K562 (cell line): ENCODE measurements at regions not wholly inside any gene's neighbourhood (a gene's known extent, or its start where the extent isn't known, plus 50 kb on each side); places are given as distances from the start of the nearest gene placed in this dataset.
A peak's percentile ranks its signal among the peaks of the same experiment; 100 is the strongest.

Experiments used
- ATAC-seq: fragments of 200-7000 bp; cut with Tn5 transposase; 3 replicates; pipeline ENCODE4 v1.9.1; 2020; ENCODE audit warnings: moderate library complexity
- BruUV-seq: library from RNA; stranded (reverse); fragments of 400-500 nt; replicated peaks from 2 replicates; lab custom pipeline; 2021; lab: Mats Ljungman, UMichigan
- CTCF ChIA-PET: fragments of 300-600 bp; formaldehyde crosslinking; extraction: SDS; loops from one replicate; lab custom pipeline; 2021; ENCODE audit warnings: low intra/inter-chr PET ratio; lab: Yijun Ruan, JAX
- POLR2A ChIA-PET: fragments of 300-600, 350-650 bp; sonication (Branson Sonifier 250); formaldehyde crosslinking; extraction: SDS; loops from one replicate; lab custom pipeline; 2021; ENCODE audit warnings: antibody characterized with exemption, inconsistent platforms; lab: Yijun Ruan, JAX
- DNase-seq, 4 experiments: peaks; one replicate each; pipeline versions ENCODE4 v3.0.0 to v3.0.0-alpha.2; 2011 to 2018; ENCODE audit warnings: low spot score in 3 of 4, mixed read lengths in 3 of 4; ENCODE audit errors: extremely low read depth in 1 of 4
- FAIRE-seq: peaks from 2 replicates; lab custom pipeline; 2011; peaks lifted over from hg19 to GRCh38; lab: Jason Lieb, UNC
- H2AFZ ChIP-seq: 2 replicates; pipeline ENCODE4 v1.6.0; 2011; ENCODE audit warnings: low read depth, low read length, control low read depth, inconsistent platforms
- H3K27ac ChIP-seq: fragments of 200-600 bp; 3 replicates; pipeline ENCODE4 v1.8.0; 2011; ENCODE audit warnings: low read depth, mild to moderate bottlenecking, control low read depth, inconsistent platforms, low read length, moderate library complexity, mixed read lengths; ENCODE audit errors: extremely low read depth
- H3K27me3 ChIP-seq, 2 experiments: fragments of 300-600 bp in 1 of 2; 2 replicates in 1 of 2; 3 replicates in 1 of 2; pipeline versions ENCODE4 v1.6.0 to v1.8.0; 2011; ENCODE audit warnings: inconsistent platforms in 2 of 2, low read length in 2 of 2, mild to moderate bottlenecking in 1 of 2, mixed read lengths in 1 of 2, moderate library complexity in 1 of 2; ENCODE audit not compliant: control insufficient read depth in 2 of 2, insufficient read depth in 2 of 2
- H3K36me3 ChIP-seq: fragments of 300-600 bp; 3 replicates; pipeline ENCODE4 v1.8.0; 2011; ENCODE audit warnings: mild to moderate bottlenecking, low read length, inconsistent platforms; ENCODE audit not compliant: control insufficient read depth, insufficient read depth
- H3K4me1 ChIP-seq, 2 experiments: fragments of 200-600 bp in 1 of 2; replicated peaks in 1 of 2; 2 replicates in 1 of 2; 3 replicates in 1 of 2; pipeline versions ENCODE4 v1.5.1 to v1.8.0; 2011; ENCODE audit warnings: inconsistent platforms in 2 of 2, low read length in 2 of 2, mild to moderate bottlenecking in 1 of 2, mixed read lengths in 1 of 2, moderate library complexity in 1 of 2; ENCODE audit not compliant: control insufficient read depth in 2 of 2, insufficient read depth in 2 of 2
- H3K4me2 ChIP-seq: 2 replicates; pipeline ENCODE4 v1.6.1; 2011; ENCODE audit warnings: low read length, control low read depth, inconsistent platforms, mixed read lengths; ENCODE audit not compliant: insufficient read depth
- H3K4me3 ChIP-seq: fragments of 200-600 bp; sonication (generic), shearing (Covaris generic); 2 replicates; pipeline ENCODE4 v1.5.1; 2016; ENCODE audit warnings: control low read depth, inconsistent platforms
- H3K79me2 ChIP-seq: fragments of 200-600 bp; 3 replicates; pipeline ENCODE4 v1.8.0; 2011; ENCODE audit warnings: low read length, inconsistent platforms; ENCODE audit not compliant: control insufficient read depth, insufficient read depth
- H3K9ac ChIP-seq, 2 experiments: 2 replicates each; pipeline versions ENCODE4 v1.6.0 to v1.6.1; 2011; ENCODE audit warnings: low read depth in 2 of 2, low read length in 2 of 2, control low read depth in 1 of 2, inconsistent platforms in 1 of 2, mild to moderate bottlenecking in 1 of 2, mixed read lengths in 1 of 2; ENCODE audit not compliant: insufficient read depth in 1 of 2
- H3K9me1 ChIP-seq: one replicate; pipeline ENCODE4 v1.6.0; 2011; ENCODE audit warnings: inconsistent platforms, mild to moderate bottlenecking, low read length, moderate library complexity; ENCODE audit not compliant: control insufficient read depth, insufficient read depth
- H3K9me3 ChIP-seq: replicated peaks from 2 replicates; pipeline ENCODE4 v1.5.1; 2011; ENCODE audit warnings: low read depth, low read length, inconsistent platforms; ENCODE audit not compliant: control insufficient read depth, insufficient read depth
- H4K20me1 ChIP-seq: replicated peaks from 2 replicates; pipeline ENCODE4 v1.6.1; 2011; ENCODE audit warnings: low read length, inconsistent platforms, mixed read lengths; ENCODE audit not compliant: control insufficient read depth, insufficient read depth
- CGGBP1 ChIP-seq: fragments of 250-450 bp; sonication (Bioruptor Pico); IDR thresholded peaks from 2 replicates; pipeline ENCODE4 v1.9.0; 2021; ENCODE audit warnings: mild to moderate bottlenecking
- EWSR1 ChIP-seq: fragments of 450-650 bp; IDR thresholded peaks from 2 replicates; pipeline ENCODE4 v1.6.1; 2018; ENCODE audit warnings: borderline replicate concordance, mild to moderate bottlenecking, low read depth, moderate library complexity; ENCODE audit not compliant: partially characterized antibody
- NFRKB ChIP-seq: fragments of 450-650 bp; IDR thresholded peaks from 2 replicates; pipeline ENCODE4 v1.6.1; 2016; ENCODE audit warnings: low read depth
- NR2F6 ChIP-seq: fragments of 450-650 bp; formaldehyde crosslinking; IDR thresholded peaks from 2 replicates; pipeline ENCODE4 v1.4.0; 2020; ENCODE audit warnings: mild to moderate bottlenecking
- NRF1 ChIP-seq, 2 experiments: fragments of 450-650 bp; IDR thresholded peaks in 1 of 2; conservative IDR thresholded peaks in 1 of 2; 2 replicates each; pipeline ENCODE4 v1.6.1; 2014; ENCODE audit warnings: mild to moderate bottlenecking in 2 of 2
- SRSF3 ChIP-seq: fragments of 200-400 bp; formaldehyde crosslinking; IDR thresholded peaks from 2 replicates; pipeline ENCODE4 v1.6.1; 2016; ENCODE audit warnings: mild to moderate bottlenecking, low read length, moderate library complexity; ENCODE audit not compliant: insufficient read depth
- USF1 ChIP-seq: sonication (generic); formaldehyde crosslinking; IDR thresholded peaks from 2 replicates; pipeline ENCODE4 v1.9.0; 2022; ENCODE audit warnings: mild to moderate bottlenecking, missing genetic modification reagents
- WGBS: fragments of 100-300 bp; shearing (Covaris generic); methylation state at CpG from one replicate; pipeline ENCODE4 v1.1.6; 2016; ENCODE audit warnings: low coverage, mixed read lengths; ENCODE audit not compliant: insufficient coverage; ENCODE audit errors: missing lambda C conversion rate; 5-methylcytosine and 5-hydroxymethylcytosine counted together
- in situ Hi-C: fragments of 300-500 bp; cut with MboI; formaldehyde crosslinking; loops from 4 replicates; pipeline ENCODE4 v1.15.0; 2018; ENCODE audit warnings: inconsistent platforms, mixed read lengths
- intact Hi-C: fragments of 100-400 bp; cut with micrococcal nuclease; formaldehyde crosslinking; loops from 2 replicates; pipeline ENCODE4 v1.14.2; 2022

GRCh38 chr12:105443802-105444652, 113.5 kb downstream of the C12orf75 start:
- ATAC-seq (no peak), FAIRE-seq (no peak), DNase-seq (no peak)
- Histone ChIP-seq H3K9me3 (no peaks in the 10 kb centered on the region), H3K4me2 (no peak overlapping the region), H3K9ac (no peak overlapping the region), H4K20me1 (no peaks in the 10 kb centered on the region), H2AFZ (no peak overlapping the region), H3K27ac (no peak overlapping the region), H3K36me3 (no peaks in the 10 kb centered on the region), H3K9me1 (no peaks in the 10 kb centered on the region), H3K4me3 (no peak overlapping the region), H3K79me2 (no peaks in the 10 kb centered on the region), H3K27me3 (no peaks in the 10 kb centered on the region), H3K4me1 (no peaks in the 10 kb centered on the region)
- ChIA-PET CTCF (no interaction called here), POLR2A (interaction anchor here (0.7 kb wide), 1 partner anchor 793 kb away, joined by 3 read pairs; no protein-coding TSS in a partner anchor)
- no TSS peak for BruUV-seq
- no peak for TF ChIP-seq EWSR1
- TF ChIP-seq NFRKB: no peak
- no peak for TF ChIP-seq NR2F6
- no peak for TF ChIP-seq SRSF3
- TF ChIP-seq NRF1 (conservative IDR thresholded peaks at IDR 0.05 in 1 of 2, IDR thresholded peaks at IDR 0.05 in 1 of 2): peak; percentile 70 to 76
- no peak for TF ChIP-seq USF1 (CRISPR knock-in tag)
- no peak for TF ChIP-seq CGGBP1 (CRISPR knock-in tag)
- in situ Hi-C loops (no loop called here), intact Hi-C loops (no loop called here)
- 15% methylated on average over 18 of the region's 18 CpGs for WGBS
